ENCODE measurements at regions not wholly inside any gene's neighbourhood (a gene's known extent, or its start where the extent isn't known, plus 50 kb on each side); places are given as distances from the start of the nearest gene placed in this dataset.

- intact Hi-C loops (cut with micrococcal nuclease; ENCODE audit: unreplicated experiment), result no loop called here
- no peak overlapping the region for H3K4me3 ChIP-seq (ENCODE audit: low read depth, low read length, poor library complexity, severe bottlenecking)
- H4K20me1 ChIP-seq (ENCODE audit: insufficient read depth, low read length), result no peaks in the 10 kb centered on the region
- ChIA-PET CTCF (ENCODE audit: unreplicated experiment) (no interaction called here), POLR2A (no interaction called here)
- no peak for DNase-seq (ENCODE audit: low spot score)
- no TSS peak for BruUV-seq (replicated peaks)
- no peak overlapping the region for H2AFZ ChIP-seq (ENCODE audit: low read length)
- H3K79me2 ChIP-seq (ENCODE audit: insufficient read depth, low read depth, low read length), result no peaks in the 10 kb centered on the region
- no peaks in the 10 kb centered on the region for H3K36me3 ChIP-seq (ENCODE audit: insufficient read depth, low read length)
- H3K9me2 ChIP-seq (ENCODE audit: insufficient read depth, low read length), result no peaks in the 10 kb centered on the region
- no peak overlapping the region for H3K27ac ChIP-seq (ENCODE audit: low read depth, low read length, poor library complexity, severe bottlenecking)
- no peak overlapping the region for H3K4me2 ChIP-seq (ENCODE audit: low read length)
- TF ChIP-seq EZH2phosphoT487 (IDR thresholded peaks at IDR 0.05; ENCODE audit: borderline replicate concordance, low read depth, low read length) (no peak), CTCF (conservative IDR thresholded peaks at IDR 0.05; ENCODE audit: low read length) (no peak)
- no peaks in the 10 kb centered on the region for H3K4me1 ChIP-seq (ENCODE audit: insufficient read depth, low read length, poor library complexity, severe bottlenecking)
- no peaks in the 10 kb centered on the region for H3K9me3 ChIP-seq (ENCODE audit: low read length)
These were observed 1844.6 kb upstream of the PIK3C3 start for GRCh38 chr18:40110455-40110854.

GRCh38 chr18:40109252-40110049 lies 1845.6 kb upstream of the PIK3C3 start:
- Histone ChIP-seq H3K9me2 (ENCODE audit: insufficient read depth, low read length) (no peaks in the 10 kb centered on the region), H3K27ac (ENCODE audit: low read depth, low read length, poor library complexity, severe bottlenecking) (no peak overlapping the region), H3K4me3 (ENCODE audit: low read depth, low read length, poor library complexity, severe bottlenecking) (no peak overlapping the region), H3K4me2 (ENCODE audit: low read length) (no peak overlapping the region), H3K79me2 (ENCODE audit: insufficient read depth, low read depth, low read length) (no peaks in the 10 kb centered on the region), H3K9me3 (ENCODE audit: low read length) (no peaks in the 10 kb centered on the region), H4K20me1 (ENCODE audit: insufficient read depth, low read length) (no peaks in the 10 kb centered on the region), H3K4me1 (ENCODE audit: insufficient read depth, low read length, poor library complexity, severe bottlenecking) (no peaks in the 10 kb centered on the region), H3K36me3 (ENCODE audit: insufficient read depth, low read length) (no peaks in the 10 kb centered on the region), H2AFZ (ENCODE audit: low read length) (no peak overlapping the region)
- ChIA-PET CTCF (ENCODE audit: unreplicated experiment) (no interaction called here), POLR2A (no interaction called here)
- intact Hi-C loops (cut with micrococcal nuclease; ENCODE audit: unreplicated experiment), result no loop called here
- no peak for DNase-seq (ENCODE audit: low spot score)
- TF ChIP-seq EZH2phosphoT487 (IDR thresholded peaks at IDR 0.05; ENCODE audit: borderline replicate concordance, low read depth, low read length) (no peak), CTCF (conservative IDR thresholded peaks at IDR 0.05; ENCODE audit: low read length) (no peak)
- no TSS peak for BruUV-seq (replicated peaks)

- Histone ChIP-seq H3K4me3 (ENCODE audit: low read depth, low read length, poor library complexity, severe bottlenecking) (no peak overlapping the region), H3K9me3 (ENCODE audit: low read length) (no peaks in the 10 kb centered on the region), H3K9me2 (ENCODE audit: insufficient read depth, low read length) (no peaks in the 10 kb centered on the region), H3K79me2 (ENCODE audit: insufficient read depth, low read depth, low read length) (no peaks in the 10 kb centered on the region), H3K4me1 (ENCODE audit: insufficient read depth, low read length, poor library complexity, severe bottlenecking) (no peaks in the 10 kb centered on the region), H3K36me3 (ENCODE audit: insufficient read depth, low read length) (no peaks in the 10 kb centered on the region), H3K27ac (ENCODE audit: low read depth, low read length, poor library complexity, severe bottlenecking) (no peak overlapping the region), H3K4me2 (ENCODE audit: low read length) (no peak overlapping the region), H2AFZ (ENCODE audit: low read length) (no peak overlapping the region), H4K20me1 (ENCODE audit: insufficient read depth, low read length) (no peaks in the 10 kb centered on the region)
- CTCF ChIA-PET (ENCODE audit: unreplicated experiment), result no interaction called here
- POLR2A ChIA-PET, result no interaction called here
- intact Hi-C loops (cut with micrococcal nuclease; ENCODE audit: unreplicated experiment), result no loop called here
- no peak for DNase-seq (ENCODE audit: low spot score)
- TF ChIP-seq EZH2phosphoT487 (IDR thresholded peaks at IDR 0.05; ENCODE audit: borderline replicate concordance, low read depth, low read length) (no peak), CTCF (conservative IDR thresholded peaks at IDR 0.05; ENCODE audit: low read length) (no peak)
- no TSS peak for BruUV-seq (replicated peaks)
These were observed 1846.4 kb upstream of the PIK3C3 start for GRCh38 chr18:40108596-40108995.
